CD4-positive, CD25-positive, alpha-beta regulatory T cell (primary cell): ENCODE measurements at regions not wholly inside any gene's neighbourhood (a gene's known extent, or its start where the extent isn't known, plus 50 kb on each side); places are given as distances from the start of the nearest gene placed in this dataset.

Experiments
- ATAC-seq, 2 donors: fragments of 150-1000 bp; cut with Tn5 transposase; one replicate each; pipeline ENCODE4 v1.10.0; 2021; ENCODE audit warnings: low read depth in 2 of 2, moderate number of reproducible peaks in 2 of 2, moderate library complexity in 1 of 2
- DNase-seq, 3 donors: peaks; one replicate each; pipeline versions ENCODE4 v3.0.0 to v3.0.0-alpha.2; 2012 to 2022; ENCODE audit warnings: mixed read lengths in 1 of 3
- H3K27ac ChIP-seq: one replicate; pipeline ENCODE4 v1.7.0; 2013; ENCODE audit warnings: mild to moderate bottlenecking, low read length; ENCODE audit not compliant: insufficient read depth, poor library complexity, severe bottlenecking
- H3K27me3 ChIP-seq: one replicate; pipeline ENCODE4 v1.7.0; 2013; ENCODE audit warnings: low read length; ENCODE audit not compliant: control insufficient read depth, insufficient read depth
- H3K36me3 ChIP-seq: one replicate; pipeline ENCODE4 v1.7.0; 2013; ENCODE audit warnings: mild to moderate bottlenecking, low read length, moderate library complexity; ENCODE audit not compliant: control insufficient read depth, insufficient read depth
- H3K4me1 ChIP-seq: 2 replicates; pipeline ENCODE4 v1.7.0; 2013; ENCODE audit warnings: mild to moderate bottlenecking, low read length; ENCODE audit not compliant: insufficient read depth, control insufficient read depth, poor library complexity, severe bottlenecking
- H3K4me3 ChIP-seq: one replicate; pipeline ENCODE4 v1.7.0; 2013; ENCODE audit warnings: low read depth, mild to moderate bottlenecking, low read length, moderate library complexity
- H3K9me3 ChIP-seq, 2 experiments: 1 replicate in 1 of 2; 2 replicates in 1 of 2; pipeline ENCODE4 v1.7.0; 2013; ENCODE audit warnings: low read length in 2 of 2, mild to moderate bottlenecking in 1 of 2, moderate library complexity in 1 of 2; ENCODE audit not compliant: control insufficient read depth in 2 of 2
- H3K27ac Mint-ChIP-seq, 3 donors: one replicate each; pipeline ENCODE4 v1.8.0; 2020 to 2022; ENCODE audit warnings: mild to moderate bottlenecking in 3 of 3, mixed read lengths in 3 of 3, moderate library complexity in 2 of 3
- H3K27me3 Mint-ChIP-seq: one replicate; pipeline ENCODE4 v1.8.0; 2022; ENCODE audit warnings: mild to moderate bottlenecking, mixed read lengths
- H3K36me3 Mint-ChIP-seq: one replicate; pipeline ENCODE4 v1.8.0; 2020; ENCODE audit warnings: mixed read lengths
- H3K4me1 Mint-ChIP-seq, 4 donors: one replicate each; pipeline ENCODE4 v1.8.0; 2020 to 2022; ENCODE audit warnings: mixed read lengths in 4 of 4, mild to moderate bottlenecking in 1 of 4
- H3K4me3 Mint-ChIP-seq, 4 donors: one replicate each; pipeline ENCODE4 v1.8.0; 2020 to 2022; ENCODE audit warnings: mild to moderate bottlenecking in 4 of 4, mixed read lengths in 4 of 4, moderate library complexity in 3 of 4
- H3K9me3 Mint-ChIP-seq, 7 donors: one replicate each; pipeline ENCODE4 v1.8.0; 2020 to 2022; ENCODE audit warnings: mixed read lengths in 7 of 7, mild to moderate bottlenecking in 3 of 7, moderate library complexity in 2 of 7

DNA sequence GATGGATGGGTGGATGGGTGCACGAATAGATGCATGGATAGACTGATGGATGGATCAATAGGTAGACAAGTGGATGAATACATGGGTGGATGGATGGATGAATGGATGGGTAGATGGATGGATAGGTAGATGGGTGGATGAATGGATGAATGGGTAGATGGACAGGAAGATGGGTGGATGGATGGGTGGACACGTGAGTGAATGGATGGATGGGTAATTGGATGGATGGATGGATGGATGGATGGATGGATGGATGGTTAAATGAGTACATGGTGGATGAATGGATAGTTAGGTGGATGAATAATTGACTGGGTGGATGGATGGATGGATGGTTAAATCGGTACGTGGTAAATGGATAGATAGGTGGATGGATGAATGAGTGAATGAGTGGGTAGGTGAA, 89.7 kb upstream of the ZNF469 start:
- Histone ChIP-seq H3K27ac (no peak overlapping the region), H3K9me3 (peaks cover 2 to 6% of the 10 kb centered on the region in 2 experiments), H3K4me3 (no peak overlapping the region), H3K4me1 (no peaks in the 10 kb centered on the region), H3K36me3 (no peaks in the 10 kb centered on the region), H3K27me3 (no peaks in the 10 kb centered on the region)
- peaks cover 6% of the 10 kb centered on the region for H3K27me3 Mint-ChIP-seq
- H3K9me3 Mint-ChIP-seq = peaks cover 0 to 5% (median 2%) of the 10 kb centered on the region in 7 donors
- ATAC-seq (no peak), DNase-seq (no peak)
- no peaks in the 10 kb centered on the region for H3K4me1 Mint-ChIP-seq
- no peak overlapping the region for H3K4me3 Mint-ChIP-seq
- no peaks in the 10 kb centered on the region for H3K36me3 Mint-ChIP-seq
- no peak overlapping the region for H3K27ac Mint-ChIP-seq

DNA sequence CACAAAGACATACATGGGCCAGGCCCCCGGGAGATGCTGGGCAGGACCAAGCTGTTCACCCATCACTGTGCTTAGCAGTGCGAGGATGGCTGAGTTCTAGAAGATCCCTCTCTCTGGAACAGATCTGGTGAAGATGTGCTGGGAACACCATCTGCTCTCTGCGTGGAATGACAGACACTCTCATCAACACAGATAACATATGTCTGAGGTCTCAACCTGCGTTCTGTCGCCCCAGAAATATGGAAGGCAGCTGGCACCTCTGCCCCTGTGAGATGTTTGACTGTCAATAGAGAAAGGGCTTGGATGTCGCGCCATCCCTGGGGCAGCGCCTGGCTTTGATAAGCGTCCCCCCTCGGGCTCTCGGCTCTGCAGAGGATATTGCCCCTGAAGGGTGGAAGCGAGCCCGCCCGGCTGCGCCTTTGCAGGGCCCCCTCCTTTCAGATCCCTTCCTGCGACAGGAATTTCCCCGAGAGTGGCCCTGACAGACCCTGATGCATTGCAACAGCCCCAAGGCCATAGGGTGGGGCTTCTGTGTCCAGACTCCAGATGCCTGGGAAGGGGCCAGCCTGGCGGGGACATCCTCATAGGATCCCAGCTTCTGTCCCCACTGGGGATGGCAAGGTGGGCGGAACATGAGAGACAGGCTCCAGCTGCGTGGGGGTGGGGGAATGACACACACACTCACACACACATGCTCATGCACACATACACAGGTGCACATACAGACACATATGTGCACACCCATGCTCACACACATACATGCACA, 86.9 kb upstream of the ZNF469 start:
- Histone ChIP-seq H3K36me3 (no peaks in the 10 kb centered on the region), H3K4me1 (peaks cover 4% of the 10 kb centered on the region), H3K27ac (no peak overlapping the region), H3K9me3 (no peaks in the 10 kb centered on the region), H3K27me3 (no peaks in the 10 kb centered on the region), H3K4me3 (no peak overlapping the region)
- H3K36me3 Mint-ChIP-seq = no peaks in the 10 kb centered on the region
- DNase-seq (no peak), ATAC-seq (no peak)
- H3K4me1 Mint-ChIP-seq = no peaks in the 10 kb centered on the region
- H3K9me3 Mint-ChIP-seq = peaks cover 0 to 5% (median 2%) of the 10 kb centered on the region in 7 donors
- H3K4me3 Mint-ChIP-seq = no peak overlapping the region
- H3K27me3 Mint-ChIP-seq = peaks cover 6% of the 10 kb centered on the region
- no peak overlapping the region for H3K27ac Mint-ChIP-seq

DNA sequence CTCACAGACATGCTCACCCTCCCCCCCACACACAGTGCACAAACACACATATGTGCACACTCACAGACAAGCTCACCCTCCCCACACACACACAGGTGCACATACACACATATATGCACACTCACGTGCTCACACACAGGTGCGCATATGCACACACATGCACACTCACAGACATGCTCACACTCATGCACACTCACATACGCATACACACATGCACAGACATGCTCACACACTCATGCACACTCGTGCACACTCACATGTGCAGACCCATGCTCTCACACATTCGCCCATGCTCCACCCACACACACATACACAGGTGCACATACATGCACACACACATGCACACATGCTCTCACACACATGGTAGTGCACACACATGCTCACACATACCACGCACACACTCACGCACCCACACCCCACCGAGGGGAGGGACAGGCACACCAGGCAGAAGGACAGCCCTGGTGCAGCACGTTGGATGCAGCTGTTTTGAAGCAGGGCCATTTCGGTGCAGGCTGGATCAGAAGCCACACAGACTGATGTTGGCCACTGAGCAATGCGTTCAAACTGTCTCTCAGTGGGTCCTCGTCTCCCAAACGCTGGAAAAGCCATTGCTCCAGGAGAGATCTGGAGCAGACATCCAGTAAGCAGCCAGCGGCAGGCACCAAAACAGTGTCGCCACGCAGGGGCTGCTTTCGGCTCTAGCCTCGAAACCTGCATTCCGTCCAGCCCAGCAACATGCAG, 86.2 kb upstream of the ZNF469 start:
- H3K4me3 ChIP-seq = no peak overlapping the region
- Mint-ChIP-seq H3K9me3 (peaks cover 0 to 3% (median 2%) of the 10 kb centered on the region in 7 donors), H3K4me1 (no peaks in the 10 kb centered on the region), H3K36me3 (no peaks in the 10 kb centered on the region), H3K27me3 (peaks cover 6% of the 10 kb centered on the region), H3K27ac (peak overlapping the region in 1 of 3 donors; percentile 3), H3K4me3 (no peak overlapping the region)
- no peak overlapping the region for H3K27ac ChIP-seq
- H3K27me3 ChIP-seq = no peaks in the 10 kb centered on the region
- no peaks in the 10 kb centered on the region for H3K36me3 ChIP-seq
- H3K4me1 ChIP-seq = peaks cover 4% of the 10 kb centered on the region
- DNase-seq = no peak
- H3K9me3 ChIP-seq = no peaks in the 10 kb centered on the region
- no peak for ATAC-seq

DNA sequence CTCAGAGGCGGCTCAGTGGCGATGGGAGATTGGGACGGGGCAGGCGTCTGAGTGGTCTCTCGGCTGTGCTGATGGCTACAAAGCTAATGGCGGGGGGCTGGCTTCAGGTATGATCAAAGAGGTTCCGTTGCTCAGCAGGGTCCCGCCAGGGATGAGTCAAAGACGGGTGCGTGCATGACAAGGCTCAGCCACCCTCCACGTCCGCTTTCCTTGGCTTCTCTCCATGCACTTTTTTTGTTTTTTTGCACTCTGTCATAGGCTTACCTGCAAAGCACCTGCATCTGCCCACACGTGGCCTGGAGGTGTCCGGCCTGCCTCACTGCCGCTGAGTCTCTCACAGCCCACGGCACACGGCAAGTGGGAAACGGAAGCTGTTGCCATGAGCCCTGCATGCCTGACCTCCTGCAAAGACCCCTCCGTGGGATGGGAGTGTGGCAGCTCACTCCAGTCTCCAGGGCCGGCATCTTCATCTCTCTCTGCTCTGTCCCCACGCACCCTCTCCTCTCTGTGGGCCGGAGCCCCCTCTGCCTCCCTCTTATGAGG, 85.5 kb upstream of the ZNF469 start:
- peaks cover 0 to 3% (median 1%) of the 10 kb centered on the region in 7 donors for H3K9me3 Mint-ChIP-seq
- no peaks in the 10 kb centered on the region for H3K36me3 Mint-ChIP-seq
- DNase-seq = no peak
- H3K27me3 Mint-ChIP-seq = peaks cover 6% of the 10 kb centered on the region
- H3K27ac Mint-ChIP-seq = no peak overlapping the region
- Histone ChIP-seq H3K4me3 (no peak overlapping the region), H3K4me1 (peaks cover 4% of the 10 kb centered on the region), H3K9me3 (no peaks in the 10 kb centered on the region), H3K27ac (no peak overlapping the region), H3K27me3 (no peaks in the 10 kb centered on the region), H3K36me3 (no peaks in the 10 kb centered on the region)
- no peak overlapping the region for H3K4me3 Mint-ChIP-seq
- no peak for ATAC-seq
- H3K4me1 Mint-ChIP-seq = no peaks in the 10 kb centered on the region

DNA sequence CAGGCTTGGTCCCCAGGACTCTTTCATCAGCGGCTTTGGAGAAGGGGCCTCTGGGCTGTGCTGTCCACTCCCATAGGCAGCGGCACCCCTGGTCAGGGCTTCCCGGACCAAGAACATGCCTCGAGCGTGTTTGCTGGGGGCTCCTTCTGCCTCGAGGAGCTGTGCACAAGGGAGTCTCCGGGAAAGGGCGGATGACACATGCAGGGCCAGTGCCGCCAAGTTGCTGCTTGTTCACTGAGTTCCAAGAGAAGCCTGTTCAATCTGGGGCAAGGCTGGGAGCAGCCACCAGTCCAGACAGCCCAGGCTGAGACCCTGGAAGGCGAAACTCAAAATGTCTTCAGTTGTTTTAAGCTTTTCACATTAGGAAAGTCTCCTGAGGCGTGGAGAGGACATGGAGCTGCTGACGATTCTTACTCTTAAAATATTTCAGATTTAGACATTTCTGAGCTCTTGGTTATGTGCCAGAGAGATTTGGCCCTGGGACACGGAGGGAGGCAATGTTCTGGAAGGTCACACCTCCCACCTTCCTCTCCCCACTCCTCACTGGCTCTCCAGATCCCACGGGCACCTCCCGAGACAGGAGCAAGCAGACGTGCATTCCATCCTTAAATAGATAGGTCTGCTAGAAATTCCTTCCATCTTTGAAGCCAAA, 84.5 kb upstream of the ZNF469 start:
- Mint-ChIP-seq H3K4me3 (no peak overlapping the region), H3K4me1 (no peaks in the 10 kb centered on the region), H3K27me3 (peaks cover under 1% of the 10 kb centered on the region), H3K27ac (peak overlapping the region in 1 of 3 donors; percentile 60), H3K9me3 (peaks cover 0 to 2% (median 0%) of the 10 kb centered on the region in 7 donors), H3K36me3 (no peaks in the 10 kb centered on the region)
- Histone ChIP-seq H3K36me3 (no peaks in the 10 kb centered on the region), H3K4me1 (peaks cover 4% of the 10 kb centered on the region), H3K9me3 (no peaks in the 10 kb centered on the region), H3K27ac (no peak overlapping the region), H3K4me3 (no peak overlapping the region), H3K27me3 (no peaks in the 10 kb centered on the region)
- ATAC-seq = no peak
- no peak for DNase-seq

DNA sequence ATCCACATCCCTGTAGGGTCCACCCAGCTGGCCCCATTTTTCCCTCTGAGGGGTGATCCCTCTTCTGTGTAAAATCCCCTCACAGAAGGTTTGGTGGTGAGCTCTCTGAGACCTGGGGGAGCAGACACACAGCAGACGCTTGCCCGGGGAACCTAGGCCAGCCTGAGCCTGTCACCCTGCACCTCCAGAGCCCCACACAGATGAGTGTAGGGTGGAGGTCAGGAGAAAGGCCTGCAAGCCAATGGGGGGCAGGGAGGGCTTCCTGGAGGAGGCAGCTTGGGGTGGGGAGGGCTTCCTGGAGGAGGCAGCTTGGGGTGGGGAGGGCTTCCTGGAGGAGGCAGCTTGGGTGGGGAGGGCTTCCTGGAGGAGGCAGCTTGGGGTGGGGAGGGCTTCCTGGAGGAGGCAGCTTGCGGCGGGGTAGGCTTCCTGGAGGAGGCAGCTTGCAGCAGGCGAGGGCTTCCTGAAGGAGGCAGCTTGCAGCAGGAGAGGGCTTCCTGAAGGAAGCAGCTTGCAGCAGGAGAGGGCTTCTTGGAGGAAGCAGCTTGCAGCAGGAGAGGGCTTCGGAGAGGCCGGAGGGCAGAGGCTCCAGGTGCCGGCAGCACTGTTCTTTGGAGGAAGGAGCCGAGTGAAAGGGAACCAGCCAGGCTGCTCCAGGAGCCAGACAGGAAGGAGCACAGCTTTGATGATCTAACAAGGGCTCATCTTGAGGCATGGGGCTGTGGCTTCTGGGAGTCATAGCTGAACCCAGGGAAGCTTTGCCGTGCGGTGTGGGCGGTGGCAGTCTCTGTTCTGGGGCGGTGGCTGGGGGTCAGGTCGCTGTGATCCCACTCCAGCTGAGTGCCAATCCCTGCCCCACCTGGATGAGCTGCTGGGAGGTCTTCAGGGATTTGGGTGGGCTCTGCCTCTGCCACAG, 83.7 kb upstream of the ZNF469 start:
- Mint-ChIP-seq H3K36me3 (no peaks in the 10 kb centered on the region), H3K4me3 (no peak overlapping the region), H3K27me3 (no peaks in the 10 kb centered on the region), H3K27ac (peak overlapping the region in 1 of 3 donors; percentile 60), H3K4me1 (no peaks in the 10 kb centered on the region), H3K9me3 (peaks cover 0 to 2% (median 0%) of the 10 kb centered on the region in 7 donors)
- no peaks in the 10 kb centered on the region for H3K27me3 ChIP-seq
- H3K36me3 ChIP-seq = no peaks in the 10 kb centered on the region
- H3K4me3 ChIP-seq = no peak overlapping the region
- no peak for ATAC-seq
- no peak for DNase-seq
- no peaks in the 10 kb centered on the region for H3K9me3 ChIP-seq
- no peak overlapping the region for H3K27ac ChIP-seq
- peaks cover 4% of the 10 kb centered on the region for H3K4me1 ChIP-seq
